ENCODE measurements at regions not wholly inside any gene's neighbourhood (a gene's known extent, or its start where the extent isn't known, plus 50 kb on each side); places are given as distances from the start of the nearest gene placed in this dataset.
"Not testable (repeated sequence)": the region's sequence is repeated elsewhere in the genome, so short reads cannot be mapped to it uniquely, and the experiment has no call there.

DNA sequence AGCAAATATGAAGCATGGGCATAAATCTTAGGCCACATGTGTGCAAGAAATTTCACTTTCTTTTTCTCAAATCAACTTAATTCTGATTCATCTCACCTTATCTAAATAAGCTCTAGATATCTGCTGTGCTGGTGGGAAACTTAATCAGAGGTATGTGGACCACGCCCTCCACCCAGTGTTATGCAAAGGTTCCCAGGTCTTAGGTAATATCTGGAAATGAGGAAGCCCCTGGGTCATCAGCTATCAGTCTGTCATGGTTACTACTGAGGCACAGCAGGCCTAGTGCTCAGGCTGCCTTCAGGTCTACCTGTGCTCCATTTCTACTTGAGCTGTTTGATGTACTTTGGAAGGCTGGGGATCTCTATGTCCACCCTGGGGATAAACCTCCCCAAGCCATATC is 134.4 kb upstream of the KCNH8 start:
- Mint-ChIP-seq H3K4me1 (no peaks in the 10 kb centered on the region), H3K27me3 (no peaks in the 10 kb centered on the region), H3K36me3 (no peaks in the 10 kb centered on the region), H3K27ac (no peak overlapping the region), H3K9me3 (peaks cover 2% of the 10 kb centered on the region), H3K4me3 (no peak overlapping the region)
- no peak for DNase-seq

DNA sequence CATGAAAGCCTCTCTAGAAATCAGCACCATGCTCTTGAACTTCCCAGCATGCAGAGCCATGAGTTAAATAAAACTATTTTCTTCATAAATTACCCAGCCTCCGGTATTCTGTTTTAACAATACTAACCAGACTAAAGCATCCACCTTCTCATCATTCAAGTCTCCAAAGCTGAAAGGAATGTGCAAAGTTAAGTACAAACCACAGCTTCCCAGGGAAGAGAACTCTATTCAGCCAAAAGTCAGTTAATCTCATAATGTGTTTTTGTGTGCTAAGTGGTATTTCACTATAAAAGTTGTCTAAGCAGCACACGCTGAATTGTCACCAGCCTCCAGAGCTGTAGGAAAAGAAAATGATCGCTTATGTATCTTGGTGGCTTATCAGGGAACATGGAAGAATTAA is 135.5 kb upstream of the KCNH8 start:
- Mint-ChIP-seq H3K4me3 (no peak overlapping the region), H3K9me3 (peaks cover 2% of the 10 kb centered on the region), H3K27ac (no peak overlapping the region), H3K27me3 (no peaks in the 10 kb centered on the region), H3K36me3 (no peaks in the 10 kb centered on the region), H3K4me1 (no peaks in the 10 kb centered on the region)
- no peak for DNase-seq

GRCh38 chr3:19002606-19003005 is 145.7 kb upstream of the KCNH8 start:
- Mint-ChIP-seq H3K4me1 (no peaks in the 10 kb centered on the region), H3K4me3 (no peak overlapping the region), H3K27me3 (no peaks in the 10 kb centered on the region), H3K9me3 (peaks cover 5% of the 10 kb centered on the region), H3K36me3 (no peaks in the 10 kb centered on the region), H3K27ac (no peak overlapping the region)
- no peak for DNase-seq

DNA sequence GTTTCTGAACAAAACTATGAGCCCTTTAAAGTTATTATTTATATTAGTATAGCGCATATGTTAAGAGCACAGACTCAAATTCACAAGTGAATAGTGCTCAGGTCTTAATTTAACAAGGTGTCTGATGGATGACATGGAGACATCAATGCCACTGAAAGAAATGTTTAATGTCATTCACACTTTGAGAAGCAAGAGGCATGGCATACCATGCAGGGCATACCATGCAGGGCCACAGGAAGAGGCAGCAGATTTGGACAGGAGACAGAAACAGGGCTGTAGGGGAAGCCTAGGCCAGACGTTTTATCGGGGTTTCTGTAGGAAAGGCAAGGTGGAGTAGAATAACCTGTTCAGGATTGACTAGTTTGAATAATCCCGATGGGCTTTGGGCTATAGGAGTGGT is 150.2 kb upstream of the KCNH8 start:
- H3K36me3 Mint-ChIP-seq, result peaks cover 8% of the 10 kb centered on the region
- H3K4me1 Mint-ChIP-seq, result no peaks in the 10 kb centered on the region
- no peaks in the 10 kb centered on the region for H3K27me3 Mint-ChIP-seq
- H3K4me3 Mint-ChIP-seq, result no peak overlapping the region
- no peak for DNase-seq
- H3K27ac Mint-ChIP-seq, result no peak overlapping the region
- peaks cover 13% of the 10 kb centered on the region for H3K9me3 Mint-ChIP-seq

GRCh38 chr3:18992709-18993108 is 155.6 kb upstream of the KCNH8 start:
- Mint-ChIP-seq H3K4me1 (peaks cover 18% of the 10 kb centered on the region), H3K9me3 (peaks cover 13% of the 10 kb centered on the region), H3K4me3 (no peak overlapping the region), H3K27ac (no peak overlapping the region), H3K27me3 (peaks cover 31% of the 10 kb centered on the region), H3K36me3 (peaks cover 8% of the 10 kb centered on the region)
- DNase-seq, result no peak

- no peaks in the 10 kb centered on the region for H3K9me3 Mint-ChIP-seq
- H3K36me3 Mint-ChIP-seq, result no peaks in the 10 kb centered on the region
- peaks cover 18% of the 10 kb centered on the region for H3K4me1 Mint-ChIP-seq
- no peak for DNase-seq
- peak overlapping the region; percentile 55 for H3K4me3 Mint-ChIP-seq
- peaks cover 31% of the 10 kb centered on the region for H3K27me3 Mint-ChIP-seq
- peak overlapping the region; percentile 36 for H3K27ac Mint-ChIP-seq
These were observed 159.0 kb upstream of the KCNH8 start for GRCh38 chr3:18989237-18989795.

DNA sequence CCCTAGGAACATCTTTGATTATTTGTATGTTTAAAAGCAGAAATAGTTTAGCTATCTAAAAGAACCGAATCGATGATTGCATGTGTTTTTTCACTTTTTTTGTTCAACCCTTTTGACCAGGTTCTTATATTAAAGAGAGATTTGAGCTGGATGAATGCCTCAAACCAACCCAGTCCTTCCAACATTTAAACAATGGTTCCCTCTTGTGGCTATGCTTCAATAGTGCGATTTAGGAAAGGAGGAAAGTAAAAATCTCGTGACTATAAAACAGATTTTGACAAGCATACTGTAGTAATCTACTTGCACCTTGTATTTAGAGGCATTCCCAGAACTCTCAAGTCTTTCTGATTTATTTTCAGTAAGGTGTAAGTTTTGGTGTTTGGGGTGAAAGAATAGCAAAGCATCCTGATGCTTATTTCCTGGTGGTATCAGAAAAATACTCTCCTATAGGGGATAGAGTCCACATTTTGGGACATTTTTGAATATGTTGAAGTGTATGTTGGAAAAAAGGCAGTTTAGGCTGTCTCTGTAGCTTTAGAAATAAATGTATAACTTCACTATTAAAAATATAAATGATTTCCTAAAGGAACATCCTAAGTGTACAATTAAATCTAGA is 159.6 kb upstream of the KCNH8 start:
- H3K27me3 Mint-ChIP-seq, result peaks cover 31% of the 10 kb centered on the region
- no peak overlapping the region for H3K27ac Mint-ChIP-seq
- no peaks in the 10 kb centered on the region for H3K9me3 Mint-ChIP-seq
- no peak for DNase-seq
- H3K4me3 Mint-ChIP-seq, result peak overlapping the region; percentile 29
- H3K4me1 Mint-ChIP-seq, result peaks cover 18% of the 10 kb centered on the region
- H3K36me3 Mint-ChIP-seq, result no peaks in the 10 kb centered on the region

- peaks cover 18% of the 10 kb centered on the region for H3K4me1 Mint-ChIP-seq
- DNase-seq, result no peak
- no peak overlapping the region for H3K27ac Mint-ChIP-seq
- no peaks in the 10 kb centered on the region for H3K9me3 Mint-ChIP-seq
- no peaks in the 10 kb centered on the region for H3K36me3 Mint-ChIP-seq
- no peak overlapping the region for H3K4me3 Mint-ChIP-seq
- H3K27me3 Mint-ChIP-seq, result peaks cover 31% of the 10 kb centered on the region
These were observed 160.4 kb upstream of the KCNH8 start for GRCh38 chr3:18987862-18988447.

- DNase-seq, result no peak
- H3K4me3 Mint-ChIP-seq, result no peak overlapping the region
- peaks cover 18% of the 10 kb centered on the region for H3K4me1 Mint-ChIP-seq
- H3K27me3 Mint-ChIP-seq, result peaks cover 31% of the 10 kb centered on the region
- H3K27ac Mint-ChIP-seq, result no peak overlapping the region
- no peaks in the 10 kb centered on the region for H3K36me3 Mint-ChIP-seq
- H3K9me3 Mint-ChIP-seq, result no peaks in the 10 kb centered on the region
These were observed 161.2 kb upstream of the KCNH8 start for GRCh38 chr3:18987070-18987469.

DNA sequence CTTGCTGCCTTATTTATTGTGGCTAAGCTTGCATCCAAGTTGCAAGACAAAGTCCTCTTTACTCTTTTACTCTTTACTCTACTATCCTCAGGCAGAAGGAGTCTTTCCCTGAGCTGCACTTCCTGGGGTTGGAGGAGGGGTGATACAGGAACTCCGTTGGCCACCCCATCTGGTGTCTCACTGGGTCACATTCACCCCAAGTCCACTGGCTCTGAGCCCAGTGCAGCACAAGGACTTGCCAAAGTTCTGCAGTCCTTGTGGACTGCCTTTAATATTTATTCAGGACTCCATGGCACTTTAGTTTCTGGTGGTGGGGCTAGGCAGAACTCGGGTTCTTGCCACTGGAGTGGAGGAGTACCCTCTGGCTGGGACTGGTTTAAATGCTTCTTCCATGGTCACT is 165.4 kb upstream of the KCNH8 start:
- no peak overlapping the region for H3K27ac Mint-ChIP-seq

GRCh38 chr3:18976102-18976501 is 172.2 kb upstream of the KCNH8 start:
- H3K27ac Mint-ChIP-seq, H3K4me1 Mint-ChIP-seq: not testable (repeated sequence)

More for the DNA sequence above, 165.4 kb upstream of the KCNH8 start:
- peaks cover 2% of the 10 kb centered on the region for H3K4me1 Mint-ChIP-seq
- no peak overlapping the region for H3K4me3 Mint-ChIP-seq
- H3K27me3 Mint-ChIP-seq, result peaks cover 2% of the 10 kb centered on the region
- no peak for DNase-seq
- H3K36me3 Mint-ChIP-seq, result peaks cover 3% of the 10 kb centered on the region
- H3K9me3 Mint-ChIP-seq, result peaks cover 2% of the 10 kb centered on the region

GRCh38 chr3:18968120-18968519 is 180.2 kb upstream of the KCNH8 start:
- no peak overlapping the region for H3K27ac Mint-ChIP-seq
- no peak overlapping the region for H3K4me3 Mint-ChIP-seq
- peaks cover 8% of the 10 kb centered on the region for H3K9me3 Mint-ChIP-seq
- no peaks in the 10 kb centered on the region for H3K4me1 Mint-ChIP-seq
- no peaks in the 10 kb centered on the region for H3K27me3 Mint-ChIP-seq
- H3K36me3 Mint-ChIP-seq, result peaks cover 2% of the 10 kb centered on the region
- DNase-seq, result no peak

More at GRCh38 chr3:18976102-18976501, 172.2 kb upstream of the KCNH8 start:
- not testable (repeated sequence) for H3K4me3 Mint-ChIP-seq, H3K27me3 Mint-ChIP-seq, DNase-seq, H3K36me3 Mint-ChIP-seq
- H3K9me3 Mint-ChIP-seq, result peaks cover 17% of the 10 kb centered on the region

DNA sequence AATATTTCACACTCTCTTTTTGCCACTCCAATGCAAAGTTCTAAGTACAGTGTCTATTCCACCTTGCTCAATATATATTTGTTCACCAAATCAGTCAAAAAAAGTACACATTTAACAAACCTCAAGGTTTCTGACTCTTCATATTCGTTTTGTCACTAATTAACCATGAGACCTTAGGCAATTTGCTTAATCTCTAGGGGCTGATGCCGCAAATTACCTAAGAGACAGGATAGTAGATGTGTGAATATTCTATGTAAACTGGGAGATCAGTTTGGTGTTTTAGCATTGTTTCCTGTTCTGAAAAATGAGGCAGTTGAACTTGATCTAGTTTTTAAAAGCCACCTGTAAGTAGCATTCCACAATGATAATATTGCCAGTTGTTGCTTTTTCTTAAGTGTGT is 182.5 kb upstream of the KCNH8 start:
- peaks cover 5% of the 10 kb centered on the region for H3K36me3 Mint-ChIP-seq
- no peak overlapping the region for H3K27ac Mint-ChIP-seq
- H3K4me3 Mint-ChIP-seq, result no peak overlapping the region
- H3K9me3 Mint-ChIP-seq, result peaks cover 7% of the 10 kb centered on the region
- no peak for DNase-seq
- no peaks in the 10 kb centered on the region for H3K27me3 Mint-ChIP-seq
- H3K4me1 Mint-ChIP-seq, result no peaks in the 10 kb centered on the region

DNA sequence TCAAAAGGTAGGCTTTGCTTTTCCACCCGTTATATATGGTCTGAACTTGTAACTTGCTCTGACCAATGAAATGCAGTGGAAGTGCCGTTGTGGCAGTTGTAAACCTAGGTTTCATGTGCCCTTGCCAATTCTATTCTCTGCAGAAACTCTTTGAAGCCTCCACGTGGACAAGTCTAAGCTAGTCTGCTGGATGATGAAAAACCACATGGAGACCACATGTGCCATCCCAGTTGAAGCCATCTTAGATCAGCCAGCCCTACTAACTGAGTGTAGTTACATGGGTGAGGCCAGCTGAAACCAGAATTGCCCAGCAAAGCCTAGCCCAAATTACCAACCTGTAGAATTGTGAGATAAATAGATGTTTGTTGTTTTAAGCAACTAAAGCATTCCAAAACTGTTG is 183.7 kb upstream of the KCNH8 start:
- Mint-ChIP-seq H3K9me3 (peaks cover 7% of the 10 kb centered on the region), H3K4me1 (no peaks in the 10 kb centered on the region), H3K4me3 (no peak overlapping the region), H3K27me3 (no peaks in the 10 kb centered on the region), H3K27ac (no peak overlapping the region), H3K36me3 (peaks cover 5% of the 10 kb centered on the region)
- DNase-seq, result no peak

DNA sequence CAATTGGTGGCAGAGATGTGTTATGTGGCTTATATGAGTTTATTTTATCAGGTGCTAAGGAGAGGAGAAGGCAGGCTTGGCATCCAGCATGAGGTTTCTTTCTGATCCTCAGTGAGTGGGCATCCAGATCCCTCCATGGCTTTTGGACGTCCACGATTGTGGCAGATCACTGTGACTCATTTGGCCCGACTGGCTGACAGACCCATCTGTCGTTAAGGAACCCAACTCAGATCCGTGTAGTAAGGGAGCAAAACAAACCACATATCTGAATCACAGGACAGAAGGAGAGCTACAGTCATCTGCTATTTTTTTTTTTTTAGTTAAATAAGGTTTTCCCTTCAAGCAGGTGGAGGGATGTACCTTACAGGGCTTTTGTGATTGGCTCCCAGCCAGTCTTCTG is 197.0 kb upstream of the KCNH8 start:
- Mint-ChIP-seq H3K4me3 (no peak overlapping the region), H3K27me3 (peaks cover 8% of the 10 kb centered on the region), H3K9me3 (no peaks in the 10 kb centered on the region), H3K27ac (no peak overlapping the region), H3K4me1 (no peaks in the 10 kb centered on the region), H3K36me3 (no peaks in the 10 kb centered on the region)
- DNase-seq, result no peak

GRCh38 chr3:18946524-18946923 is 201.8 kb upstream of the KCNH8 start:
- Mint-ChIP-seq H3K4me3 (no peak overlapping the region), H3K27ac (no peak overlapping the region), H3K27me3 (peaks cover 8% of the 10 kb centered on the region), H3K9me3 (peaks cover 9% of the 10 kb centered on the region), H3K4me1 (no peaks in the 10 kb centered on the region), H3K36me3 (no peaks in the 10 kb centered on the region)
- DNase-seq, result no peak

Data from activated naive CD8-positive, alpha-beta T cell treated with anti-CD3 and anti-CD28 coated beads for 36 hours (primary cell).